GM12801 (cell line): ENCODE measurements at regions not wholly inside any gene's neighbourhood (a gene's known extent, or its start where the extent isn't known, plus 50 kb on each side); places are given as distances from the start of the nearest gene placed in this dataset.

Experiments used
- CTCF ChIP-seq: IDR thresholded peaks from one replicate; pipeline ENCODE4 v1.5.1; 2011; ENCODE audit warnings: control low read depth; ENCODE audit not compliant: insufficient read length; ENCODE audit errors: extremely low read depth

GRCh38 chr5:165576678-165577275 is 2071.4 kb downstream of the MAT2B start:
- TF ChIP-seq CTCF, result no peak

- no peak for TF ChIP-seq CTCF
These were observed 2074.5 kb downstream of the MAT2B start for GRCh38 chr5:165579911-165580310.

- no peak for TF ChIP-seq CTCF
These were observed 2089.3 kb downstream of the MAT2B start for GRCh38 chr5:165594693-165595092.

- TF ChIP-seq CTCF, result no peak
These were observed 2097.1 kb downstream of the MAT2B start for GRCh38 chr5:165602529-165602928.

- TF ChIP-seq CTCF, result no peak
These were observed 2101.6 kb downstream of the MAT2B start for GRCh38 chr5:165607026-165607425.

GRCh38 chr5:165609871-165610270 is 2104.5 kb downstream of the MAT2B start:
- TF ChIP-seq CTCF, result no peak

GRCh38 chr5:165616490-165617405 is 2111.3 kb downstream of the MAT2B start:
- no peak for TF ChIP-seq CTCF
